ENCODE measurements at regions not wholly inside any gene's neighbourhood (a gene's known extent, or its start where the extent isn't known, plus 50 kb on each side); places are given as distances from the start of the nearest gene placed in this dataset.

- intact Hi-C loops (cut with DNase I; ENCODE audit: low total_unique reads) = no loop called here
- no peak overlapping the region for H3K4me3 ChIP-seq
- 29 to 53% methylated on average over 2 of the region's 2 CpGs for WGBS, 2 donors
- no peaks in the 10 kb centered on the region for H3K4me1 ChIP-seq
- no peak for DNase-seq
- no peak for TF ChIP-seq CTCF (IDR thresholded peaks at IDR 0.05)
- no peak for TF ChIP-seq POLR2A (IDR thresholded peaks at IDR 0.05)
- no peaks in the 10 kb centered on the region for H3K9me3 ChIP-seq
- no peaks in the 10 kb centered on the region for H3K36me3 ChIP-seq (ENCODE audit: low read depth, missing control alignments)
- H3K27me3 ChIP-seq = no peaks in the 10 kb centered on the region
- H3K27ac ChIP-seq = no peak overlapping the region
These were observed 107.6 kb upstream of the SYT1 start for GRCh38 chr12:78756936-78757335.

GRCh38 chr12:78759367-78759766 is 105.2 kb upstream of the SYT1 start:
- Histone ChIP-seq H3K27ac (no peak overlapping the region), H3K4me1 (no peaks in the 10 kb centered on the region), H3K4me3 (no peak overlapping the region), H3K27me3 (no peaks in the 10 kb centered on the region), H3K9me3 (no peaks in the 10 kb centered on the region), H3K36me3 (ENCODE audit: low read depth, missing control alignments) (no peaks in the 10 kb centered on the region)
- TF ChIP-seq POLR2A (IDR thresholded peaks at IDR 0.05) (no peak), CTCF (IDR thresholded peaks at IDR 0.05) (no peak)
- intact Hi-C loops (cut with DNase I; ENCODE audit: low total_unique reads) = no loop called here
- WGBS, 2 donors = 73 to 75% methylated on average over 4 of the region's 4 CpGs
- DNase-seq = no peak

GRCh38 chr12:78760906-78761305 is 103.7 kb upstream of the SYT1 start:
- Histone ChIP-seq H3K27me3 (no peaks in the 10 kb centered on the region), H3K4me1 (no peaks in the 10 kb centered on the region), H3K36me3 (ENCODE audit: low read depth, missing control alignments) (no peaks in the 10 kb centered on the region), H3K9me3 (no peaks in the 10 kb centered on the region), H3K4me3 (no peak overlapping the region), H3K27ac (no peak overlapping the region)
- intact Hi-C loops (cut with DNase I; ENCODE audit: low total_unique reads) = no loop called here
- DNase-seq = no peak
- no peak for TF ChIP-seq CTCF (IDR thresholded peaks at IDR 0.05)
- no peak for TF ChIP-seq POLR2A (IDR thresholded peaks at IDR 0.05)
- whole genome bisulfite sequencing, 2 donors = 89 to 92% methylated on average over 5 of the region's 5 CpGs

- DNase-seq = no peak
- intact Hi-C loops (cut with DNase I; ENCODE audit: low total_unique reads) = no loop called here
- Histone ChIP-seq H3K27me3 (no peaks in the 10 kb centered on the region), H3K27ac (no peak overlapping the region), H3K4me3 (no peak overlapping the region), H3K4me1 (no peaks in the 10 kb centered on the region), H3K36me3 (ENCODE audit: low read depth, missing control alignments) (no peaks in the 10 kb centered on the region), H3K9me3 (no peaks in the 10 kb centered on the region)
- 90 to 92% methylated on average over 2 of the region's 2 CpGs for WGBS, 2 donors
- TF ChIP-seq POLR2A (IDR thresholded peaks at IDR 0.05) = no peak
- TF ChIP-seq CTCF (IDR thresholded peaks at IDR 0.05) = no peak
These were observed 99.7 kb upstream of the SYT1 start for GRCh38 chr12:78764913-78765312.

GRCh38 chr12:78767264-78767981 is 97.2 kb upstream of the SYT1 start:
- H3K36me3 ChIP-seq (ENCODE audit: low read depth, missing control alignments) = no peaks in the 10 kb centered on the region
- no peak for DNase-seq
- no peaks in the 10 kb centered on the region for H3K27me3 ChIP-seq
- intact Hi-C loops (cut with DNase I; ENCODE audit: low total_unique reads) = no loop called here
- H3K27ac ChIP-seq = no peak overlapping the region
- no peak for TF ChIP-seq CTCF (IDR thresholded peaks at IDR 0.05)
- TF ChIP-seq POLR2A (IDR thresholded peaks at IDR 0.05) = no peak
- H3K4me1 ChIP-seq = no peaks in the 10 kb centered on the region
- WGBS, 2 donors = 84 to 90% methylated on average over 4 of the region's 4 CpGs
- H3K9me3 ChIP-seq = no peaks in the 10 kb centered on the region
- no peak overlapping the region for H3K4me3 ChIP-seq
